Gastrocnemius medialis (tissue), 4 donors: ENCODE measurements at regions not wholly inside any gene's neighbourhood (a gene's known extent, or its start where the extent isn't known, plus 50 kb on each side); places are given as distances from the start of the nearest gene placed in this dataset.

Experiments
- ATAC-seq, 2 donors: fragments of 150-250 bp; one replicate each; pipeline ENCODE4 v1.9.1; 2016
- DNase-seq, 2 donors: peaks; one replicate each; pipeline ENCODE4 v3.0.0-alpha.2; 2019
- H3K27ac ChIP-seq, 4 donors: fragments of 200-600 bp; sonication (generic); 1 replicate in 1 of 4; 2 replicates in 3 of 4; pipeline ENCODE4 v1.5.1; 2016 to 2018; ENCODE audit warnings: mild to moderate bottlenecking in 2 of 4, moderate library complexity in 1 of 4
- H3K27me3 ChIP-seq, 3 donors: fragments of 200-600 bp; sonication (generic) in 2 of 3; 1 replicate in 1 of 3; 2 replicates in 2 of 3; pipeline versions ENCODE4 v1.5.1 to v1.6.0; 2016 to 2019; ENCODE audit warnings: mild to moderate bottlenecking in 1 of 3, moderate library complexity in 1 of 3
- H3K36me3 ChIP-seq, 2 donors: fragments of 200-600 bp; sonication (generic) in 1 of 2; one replicate each; pipeline ENCODE4 v1.5.1; 2017 to 2018
- H3K4me1 ChIP-seq, 2 donors: fragments of 200-600 bp; sonication (generic) in 1 of 2; one replicate each; pipeline ENCODE4 v1.5.1; 2016 to 2017; ENCODE audit warnings: mild to moderate bottlenecking in 2 of 2
- H3K4me3 ChIP-seq, 4 donors: fragments of 200-600 bp; sonication (generic) in 3 of 4; 1 replicate in 1 of 4; 2 replicates in 3 of 4; pipeline ENCODE4 v1.5.1; 2016 to 2019; ENCODE audit warnings: mild to moderate bottlenecking in 2 of 4
- H3K9me3 ChIP-seq, 3 donors: fragments of 200-600 bp; sonication (generic) in 2 of 3; 1 replicate in 1 of 3; 2 replicates in 2 of 3; pipeline ENCODE4 v1.5.1; 2016 to 2019
- CTCF ChIP-seq, 5 experiments: fragments of 450-650 bp in 3 of 5; fragments of 200-600 bp in 2 of 5; sonication (generic) in 2 of 5; IDR thresholded peaks in 4 of 5; conservative IDR thresholded peaks in 1 of 5; 1 replicate in 4 of 5; 2 replicates in 1 of 5; pipeline ENCODE4 v1.5.1; 2016 to 2019; ENCODE audit warnings: antibody characterized with exemption in 5 of 5, mild to moderate bottlenecking in 3 of 5, moderate library complexity in 3 of 5
- POLR2A ChIP-seq, 2 donors: fragments of 450-650 bp; IDR thresholded peaks; one replicate each; pipeline ENCODE4 v1.6.1; 2017; ENCODE audit warnings: antibody characterized with exemption in 2 of 2, mild to moderate bottlenecking in 2 of 2, moderate library complexity in 2 of 2
- in situ Hi-C, 4 donors: fragments of 200-750 bp; cut with MboI; loops; one replicate each; pipeline versions ENCODE4 v1.15.0 to v1.8.0; 2017; ENCODE audit warnings: low sequenced_read_pairs in 4 of 4
- intact Hi-C: fragments of 100-400 bp; cut with DNase I; formaldehyde crosslinking; loops from one replicate; pipeline ENCODE4 v1.15.1; 2023; ENCODE audit warnings: low total_unique reads

- no peak overlapping the region for H3K4me3 ChIP-seq
- no peaks in the 10 kb centered on the region for H3K27me3 ChIP-seq
- H3K9me3 ChIP-seq: no peaks in the 10 kb centered on the region
- no peak overlapping the region for H3K27ac ChIP-seq
- no peaks in the 10 kb centered on the region for H3K36me3 ChIP-seq
- in situ Hi-C loops (no loop called here), intact Hi-C loops (no loop called here)
- TF ChIP-seq POLR2A (IDR thresholded peaks at IDR 0.05) (no peak), CTCF (IDR thresholded peaks at IDR 0.05 in 4 of 5, conservative IDR thresholded peaks at IDR 0.05 in 1 of 5) (no peak)
- ATAC-seq: peak; percentile 68 to 83
- H3K4me1 ChIP-seq: no peaks in the 10 kb centered on the region
- no peak for DNase-seq
Measured at GRCh38 chr2:187102381-187102780, 253.4 kb upstream of the ZSWIM2 start.

GRCh38 chr2:187098154-187098553, 249.2 kb upstream of the ZSWIM2 start:
- Histone ChIP-seq H3K4me3 (no peak overlapping the region), H3K36me3 (no peaks in the 10 kb centered on the region), H3K27ac (no peak overlapping the region), H3K4me1 (no peaks in the 10 kb centered on the region), H3K9me3 (no peaks in the 10 kb centered on the region), H3K27me3 (no peaks in the 10 kb centered on the region)
- ATAC-seq: no peak
- TF ChIP-seq CTCF (IDR thresholded peaks at IDR 0.05 in 4 of 5, conservative IDR thresholded peaks at IDR 0.05 in 1 of 5) (no peak), POLR2A (IDR thresholded peaks at IDR 0.05) (no peak)
- no peak for DNase-seq
- intact Hi-C loops: no loop called here
- in situ Hi-C loops: no loop called here

GRCh38 chr2:187093771-187094412, 244.9 kb upstream of the ZSWIM2 start:
- TF ChIP-seq POLR2A (IDR thresholded peaks at IDR 0.05) (no peak), CTCF (IDR thresholded peaks at IDR 0.05 in 4 of 5, conservative IDR thresholded peaks at IDR 0.05 in 1 of 5) (no peak)
- ATAC-seq (no peak), DNase-seq (no peak)
- intact Hi-C loops (no loop called here), in situ Hi-C loops (no loop called here)
- Histone ChIP-seq H3K27ac (no peak overlapping the region), H3K36me3 (no peaks in the 10 kb centered on the region), H3K9me3 (no peaks in the 10 kb centered on the region), H3K4me3 (no peak overlapping the region), H3K4me1 (no peaks in the 10 kb centered on the region), H3K27me3 (no peaks in the 10 kb centered on the region)

- no peak for ATAC-seq
- DNase-seq: no peak
- Histone ChIP-seq H3K4me1 (no peaks in the 10 kb centered on the region), H3K36me3 (no peaks in the 10 kb centered on the region), H3K27me3 (no peaks in the 10 kb centered on the region), H3K4me3 (no peak overlapping the region), H3K27ac (no peak overlapping the region), H3K9me3 (no peaks in the 10 kb centered on the region)
- no peak for TF ChIP-seq POLR2A (IDR thresholded peaks at IDR 0.05)
- in situ Hi-C loops (no loop called here), intact Hi-C loops (no loop called here)
Measured at GRCh38 chr2:187091664-187092063, 242.7 kb upstream of the ZSWIM2 start.

GRCh38 chr2:187084524-187084923, 235.6 kb upstream of the ZSWIM2 start:
- Histone ChIP-seq H3K36me3 (no peaks in the 10 kb centered on the region), H3K27ac (no peak overlapping the region), H3K4me3 (no peak overlapping the region), H3K27me3 (no peaks in the 10 kb centered on the region), H3K9me3 (no peaks in the 10 kb centered on the region), H3K4me1 (peaks cover 0 to 4% of the 10 kb centered on the region in 2 donors)
- in situ Hi-C loops: no loop called here
- DNase-seq (no peak), ATAC-seq (no peak)
- intact Hi-C loops: no loop called here
- TF ChIP-seq CTCF (IDR thresholded peaks at IDR 0.05 in 4 of 5, conservative IDR thresholded peaks at IDR 0.05 in 1 of 5) (no peak), POLR2A (IDR thresholded peaks at IDR 0.05) (no peak)
